Activated CD8-positive, alpha-beta T cell treated with anti-CD3 and anti-CD28 coated beads, Interleukin-2, amount 10 ng/mL, durations not matched to agents 7 days and 5 days (primary cell): ENCODE measurements at regions not wholly inside any gene's neighbourhood (a gene's known extent, or its start where the extent isn't known, plus 50 kb on each side); places are given as distances from the start of the nearest gene placed in this dataset.
"Not testable (repeated sequence)": the region's sequence is repeated elsewhere in the genome, so short reads cannot be mapped to it uniquely, and the experiment has no call there.

Experiments used
- ATAC-seq: fragments of 150-1000 bp; cut with Tn5 transposase; one replicate; pipeline ENCODE4 v1.10.0; 2021; ENCODE audit warnings: moderate library complexity
- CTCF ChIA-PET: fragments of 350-600 bp; sonication (Branson Sonifier 250); formaldehyde crosslinking; loops from one replicate; lab custom pipeline; 2021; ENCODE audit warnings: antibody characterized with exemption; lab: Charles Lee
- POLR2A ChIA-PET: fragments of 350-600 bp; sonication (Branson Sonifier 250); formaldehyde crosslinking; loops from one replicate; lab custom pipeline; 2021; ENCODE audit warnings: antibody characterized with exemption; lab: Charles Lee
- DNase-seq: peaks from one replicate; pipeline ENCODE4 v3.0.0-alpha.2; 2020
- H3K27ac Mint-ChIP-seq: one replicate; pipeline ENCODE4 v1.8.0; 2021; ENCODE audit warnings: mild to moderate bottlenecking, mixed read lengths
- H3K27me3 Mint-ChIP-seq: one replicate; pipeline ENCODE4 v1.8.0; 2021; ENCODE audit warnings: low read depth, mixed read lengths
- H3K36me3 Mint-ChIP-seq: one replicate; pipeline ENCODE4 v1.8.0; 2021; ENCODE audit warnings: low read depth, mixed read lengths
- H3K4me1 Mint-ChIP-seq: one replicate; pipeline ENCODE4 v1.8.0; 2021; ENCODE audit warnings: low read depth, mixed read lengths
- H3K4me3 Mint-ChIP-seq: one replicate; pipeline ENCODE4 v1.8.0; 2021; ENCODE audit warnings: mild to moderate bottlenecking, mixed read lengths
- H3K9me3 Mint-ChIP-seq: one replicate; pipeline ENCODE4 v1.8.0; 2022; ENCODE audit warnings: mixed read lengths; ENCODE audit not compliant: insufficient read depth

DNA sequence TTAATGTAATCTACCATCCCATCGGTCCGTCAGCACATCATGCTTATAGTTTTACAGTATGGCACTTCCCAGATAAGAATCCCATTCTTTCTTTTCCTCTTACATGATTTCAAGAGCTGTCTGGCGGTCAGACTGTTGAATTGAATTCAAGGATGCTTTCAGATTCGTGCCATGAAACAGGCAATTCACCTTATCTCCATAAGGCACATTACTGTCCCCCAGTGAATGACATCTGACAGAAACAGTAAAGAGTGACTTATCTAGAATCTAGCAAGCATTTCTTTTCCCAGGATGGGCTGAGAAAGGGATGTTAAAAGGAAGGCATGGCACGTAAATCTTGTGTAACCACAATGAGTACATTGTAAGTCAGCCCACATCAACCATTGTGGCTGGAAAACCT is 61.1 kb upstream of the SEM1 start:
- Mint-ChIP-seq H3K4me1 (no peaks in the 10 kb centered on the region), H3K9me3 (no peaks in the 10 kb centered on the region), H3K4me3 (no peak overlapping the region), H3K36me3 (no peaks in the 10 kb centered on the region), H3K27ac (no peak overlapping the region), H3K27me3 (peaks cover 21% of the 10 kb centered on the region)
- DNase-seq, result no peak
- no peak for ATAC-seq
- CTCF ChIA-PET, result no interaction called here
- POLR2A ChIA-PET, result no interaction called here

DNA sequence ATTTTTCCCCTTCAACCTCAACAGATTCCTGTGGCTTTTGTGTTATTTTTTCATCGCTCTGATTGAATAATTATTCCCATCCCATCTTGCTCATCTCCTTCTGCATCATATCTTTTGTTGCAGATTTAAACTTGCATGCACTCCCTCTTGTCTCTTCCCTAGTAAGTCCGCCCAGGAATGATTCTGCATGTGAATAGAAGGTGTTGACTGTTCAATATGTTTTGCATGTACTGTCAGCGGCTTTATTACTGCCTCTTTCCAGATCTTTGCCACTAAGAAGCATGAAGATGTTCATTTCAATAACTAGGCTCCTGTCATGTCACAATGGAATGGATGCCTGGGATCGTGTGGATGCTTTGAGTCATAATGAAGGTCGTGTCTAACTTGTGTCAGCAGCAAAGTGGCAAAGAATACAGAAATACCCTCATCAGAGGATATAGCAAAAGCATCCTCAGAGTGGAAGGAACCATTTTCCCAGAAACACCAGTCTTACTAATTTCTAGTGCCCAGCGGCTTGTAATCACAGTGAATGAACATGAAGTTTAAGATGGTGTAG is 62.6 kb upstream of the SEM1 start:
- H3K4me1 Mint-ChIP-seq, result no peaks in the 10 kb centered on the region
- ChIA-PET POLR2A (no interaction called here), CTCF (no interaction called here)
- no peak for DNase-seq
- H3K27me3 Mint-ChIP-seq, result peaks cover 21% of the 10 kb centered on the region
- no peaks in the 10 kb centered on the region for H3K36me3 Mint-ChIP-seq
- no peak overlapping the region for H3K27ac Mint-ChIP-seq
- no peak overlapping the region for H3K4me3 Mint-ChIP-seq
- H3K9me3 Mint-ChIP-seq, result no peaks in the 10 kb centered on the region
- no peak for ATAC-seq

DNA sequence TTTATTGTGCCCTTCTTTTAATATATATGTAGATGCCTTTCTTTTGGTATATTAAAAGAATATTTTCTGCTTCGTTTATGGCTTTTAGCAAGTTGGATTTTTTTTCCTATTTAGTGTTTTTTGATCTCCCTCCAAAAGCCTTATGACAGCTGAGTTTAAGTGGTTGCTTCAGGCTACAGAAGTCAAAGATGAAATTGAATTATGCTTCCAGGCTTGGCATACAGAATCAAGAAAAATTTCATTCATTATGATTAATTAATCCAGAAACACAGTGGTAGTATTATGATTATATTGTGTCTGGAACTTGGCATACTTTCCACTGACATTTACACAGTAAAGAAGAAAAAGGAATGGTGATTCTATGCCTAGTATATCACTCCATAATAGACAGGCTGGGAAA is 63.8 kb upstream of the SEM1 start:
- CTCF ChIA-PET, result no interaction called here
- Mint-ChIP-seq H3K9me3 (no peaks in the 10 kb centered on the region), H3K36me3 (no peaks in the 10 kb centered on the region), H3K27ac (no peak overlapping the region), H3K4me3 (no peak overlapping the region), H3K4me1 (no peaks in the 10 kb centered on the region), H3K27me3 (peaks cover 21% of the 10 kb centered on the region)
- no peak for DNase-seq
- POLR2A ChIA-PET, result no interaction called here
- ATAC-seq, result no peak

DNA sequence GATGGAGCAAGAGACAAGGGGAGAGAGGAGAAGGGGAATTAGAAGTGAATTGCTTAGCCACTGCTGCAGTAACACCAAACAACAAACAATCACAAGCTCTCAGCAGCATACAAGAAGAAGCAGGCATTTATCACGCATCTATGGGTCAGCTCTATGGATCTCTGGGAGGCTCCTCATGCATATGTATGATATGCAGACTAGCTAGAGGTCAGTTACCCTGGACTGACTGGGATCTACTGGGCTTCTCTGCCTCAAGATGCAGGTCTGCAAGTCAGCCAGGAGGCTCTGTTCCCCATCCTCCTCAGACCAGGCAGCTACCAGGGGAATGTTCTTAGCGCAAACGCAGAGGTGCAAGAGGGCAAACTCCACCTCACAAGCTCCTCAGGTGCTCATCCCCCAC is 64.7 kb upstream of the SEM1 start:
- ChIA-PET CTCF (no interaction called here), POLR2A (no interaction called here)
- Mint-ChIP-seq H3K9me3 (no peaks in the 10 kb centered on the region), H3K27ac (no peak overlapping the region), H3K27me3 (peaks cover 15% of the 10 kb centered on the region), H3K4me3 (no peak overlapping the region), H3K36me3 (no peaks in the 10 kb centered on the region), H3K4me1 (no peaks in the 10 kb centered on the region)
- no peak for ATAC-seq
- DNase-seq, result no peak

GRCh38 chr7:96775046-96775445 is 65.4 kb upstream of the SEM1 start:
- no peak overlapping the region for H3K27ac Mint-ChIP-seq
- H3K9me3 Mint-ChIP-seq, result no peaks in the 10 kb centered on the region
- H3K4me3 Mint-ChIP-seq, result no peak overlapping the region
- ChIA-PET CTCF (no interaction called here), POLR2A (no interaction called here)
- H3K36me3 Mint-ChIP-seq, result no peaks in the 10 kb centered on the region
- no peaks in the 10 kb centered on the region for H3K4me1 Mint-ChIP-seq
- ATAC-seq (no peak), DNase-seq (no peak)
- H3K27me3 Mint-ChIP-seq, result peaks cover 15% of the 10 kb centered on the region

DNA sequence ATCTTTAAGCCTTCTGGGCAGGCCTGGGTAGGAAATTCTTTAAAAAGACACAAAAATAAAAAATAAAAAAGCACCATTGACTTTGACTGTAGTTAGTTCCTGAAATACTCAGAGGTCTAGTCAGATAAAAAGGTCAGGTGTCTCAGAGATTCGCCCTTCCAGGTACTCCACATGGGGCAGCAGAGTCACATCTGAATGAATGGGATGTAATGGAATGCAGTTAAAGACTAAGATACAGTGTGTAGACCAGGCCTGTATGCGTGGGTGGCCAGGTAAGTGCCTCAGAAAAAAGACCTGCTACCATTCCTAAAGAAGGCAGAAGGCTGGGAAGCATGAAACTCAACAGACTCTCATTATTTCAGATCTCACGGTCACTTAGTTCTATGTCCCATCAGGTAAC is 68.6 kb upstream of the SEM1 start:
- no peak for DNase-seq
- peaks cover 5% of the 10 kb centered on the region for H3K4me1 Mint-ChIP-seq
- no peak overlapping the region for H3K27ac Mint-ChIP-seq
- no peaks in the 10 kb centered on the region for H3K36me3 Mint-ChIP-seq
- no peak overlapping the region for H3K4me3 Mint-ChIP-seq
- ATAC-seq, result no peak
- H3K27me3 Mint-ChIP-seq, result peaks cover 7% of the 10 kb centered on the region
- no peaks in the 10 kb centered on the region for H3K9me3 Mint-ChIP-seq
- ChIA-PET POLR2A (no interaction called here), CTCF (no interaction called here)

GRCh38 chr7:96781919-96782318 is 72.3 kb upstream of the SEM1 start:
- CTCF ChIA-PET, result no interaction called here
- DNase-seq (no peak), ATAC-seq (no peak)
- H3K27me3 Mint-ChIP-seq, result peaks cover 4% of the 10 kb centered on the region
- no peaks in the 10 kb centered on the region for H3K36me3 Mint-ChIP-seq
- no peaks in the 10 kb centered on the region for H3K9me3 Mint-ChIP-seq
- no peak overlapping the region for H3K4me3 Mint-ChIP-seq
- peaks cover 5% of the 10 kb centered on the region for H3K4me1 Mint-ChIP-seq
- H3K27ac Mint-ChIP-seq, result no peak overlapping the region
- POLR2A ChIA-PET, result no interaction called here

GRCh38 chr7:96782686-96783298 is 73.1 kb upstream of the SEM1 start:
- CTCF ChIA-PET, H3K27ac Mint-ChIP-seq, H3K27me3 Mint-ChIP-seq, DNase-seq, H3K4me1 Mint-ChIP-seq, H3K4me3 Mint-ChIP-seq, POLR2A ChIA-PET, ATAC-seq, H3K36me3 Mint-ChIP-seq, H3K9me3 Mint-ChIP-seq: not testable (repeated sequence)

DNA sequence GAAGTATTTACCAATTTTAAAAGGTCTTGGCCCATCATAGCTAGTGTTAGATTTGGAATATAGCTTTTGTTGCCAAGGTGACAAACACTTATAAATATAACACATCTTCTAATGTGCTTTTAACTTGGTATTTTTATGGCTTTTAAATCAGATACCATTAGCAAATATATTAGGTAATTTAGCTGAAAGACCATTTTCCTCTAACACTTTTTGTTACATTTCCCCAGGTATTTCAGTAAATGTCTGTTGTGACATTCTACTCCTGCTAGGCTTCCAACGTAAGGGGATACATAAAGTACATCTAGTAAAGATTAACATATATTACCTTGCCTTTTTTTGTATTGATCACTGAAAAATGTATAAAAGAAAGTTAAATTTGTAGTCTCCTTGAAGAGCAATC is 75.0 kb upstream of the SEM1 start:
- POLR2A ChIA-PET, result no interaction called here
- no peak overlapping the region for H3K27ac Mint-ChIP-seq
- DNase-seq (no peak), ATAC-seq (no peak)
- CTCF ChIA-PET, result no interaction called here
- H3K4me1 Mint-ChIP-seq, result peaks cover 5% of the 10 kb centered on the region
- H3K4me3 Mint-ChIP-seq, result no peak overlapping the region
- no peaks in the 10 kb centered on the region for H3K9me3 Mint-ChIP-seq
- peaks cover 4% of the 10 kb centered on the region for H3K27me3 Mint-ChIP-seq
- H3K36me3 Mint-ChIP-seq, result no peaks in the 10 kb centered on the region

- no peak for DNase-seq
- POLR2A ChIA-PET, result no interaction called here
- Mint-ChIP-seq H3K27me3 (peaks cover 6% of the 10 kb centered on the region), H3K4me3 (no peak overlapping the region), H3K9me3 (no peaks in the 10 kb centered on the region), H3K27ac (no peak overlapping the region), H3K36me3 (no peaks in the 10 kb centered on the region), H3K4me1 (peaks cover 5% of the 10 kb centered on the region)
- CTCF ChIA-PET, result no interaction called here
- ATAC-seq, result no peak
Observed at GRCh38 chr7:96786261-96786997, 76.8 kb upstream of the SEM1 start.

DNA sequence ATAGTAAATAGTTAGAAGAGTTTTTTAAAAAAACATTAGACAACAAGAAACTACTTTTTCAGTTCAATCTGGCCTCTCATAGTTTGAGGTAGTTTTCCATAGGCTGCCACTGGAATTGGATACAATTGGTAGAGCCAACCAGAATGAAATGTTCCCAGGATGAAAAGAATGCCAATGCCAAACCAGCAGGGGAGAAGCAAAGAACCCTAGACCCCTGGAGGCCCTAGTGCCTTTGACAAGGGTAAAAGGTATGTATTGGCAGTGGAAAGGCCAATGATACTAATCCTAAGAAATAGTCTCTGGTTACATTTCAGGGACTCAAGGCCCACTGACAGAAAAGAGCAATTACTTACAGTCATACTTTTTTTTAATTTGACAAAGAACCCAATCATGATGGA is 77.4 kb upstream of the SEM1 start:
- ChIA-PET POLR2A (no interaction called here), CTCF (no interaction called here)
- Mint-ChIP-seq H3K27me3 (peaks cover 6% of the 10 kb centered on the region), H3K27ac (no peak overlapping the region), H3K9me3 (no peaks in the 10 kb centered on the region), H3K36me3 (no peaks in the 10 kb centered on the region), H3K4me1 (peaks cover 2% of the 10 kb centered on the region), H3K4me3 (no peak overlapping the region)
- ATAC-seq, result no peak
- DNase-seq, result no peak

GRCh38 chr7:96789914-96790313 is 80.3 kb upstream of the SEM1 start:
- ChIA-PET CTCF (no interaction called here), POLR2A (no interaction called here)
- Mint-ChIP-seq H3K36me3 (no peaks in the 10 kb centered on the region), H3K9me3 (no peaks in the 10 kb centered on the region), H3K27ac (no peak overlapping the region), H3K27me3 (peaks cover 13% of the 10 kb centered on the region), H3K4me1 (no peaks in the 10 kb centered on the region), H3K4me3 (no peak overlapping the region)
- ATAC-seq, result no peak
- DNase-seq, result no peak
